ENCODE measurements at regions not wholly inside any gene's neighbourhood (a gene's known extent, or its start where the extent isn't known, plus 50 kb on each side); places are given as distances from the start of the nearest gene placed in this dataset.

DNA sequence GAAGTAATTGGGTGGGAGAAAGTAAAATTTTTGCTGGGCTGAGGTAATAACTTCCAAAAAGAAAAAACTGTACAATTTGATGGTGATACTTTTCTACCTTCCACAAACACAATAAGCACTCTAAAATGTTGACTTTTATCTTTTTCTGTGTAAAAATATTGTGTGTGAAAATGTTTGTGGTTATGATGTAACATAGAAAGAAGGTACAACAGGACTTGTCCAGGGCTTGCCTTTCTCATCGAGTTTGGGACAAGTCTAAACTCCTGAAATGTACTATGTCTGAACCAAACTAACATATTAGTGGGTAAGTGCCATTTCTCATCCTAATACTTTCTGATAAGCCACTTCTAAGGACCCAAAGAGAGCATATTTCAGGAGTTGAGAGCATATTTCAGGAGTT lies 174.2 kb upstream of the PDGFD start:
- DNase-seq (ENCODE audit: low read depth in 2 of 2) = no peak

DNA sequence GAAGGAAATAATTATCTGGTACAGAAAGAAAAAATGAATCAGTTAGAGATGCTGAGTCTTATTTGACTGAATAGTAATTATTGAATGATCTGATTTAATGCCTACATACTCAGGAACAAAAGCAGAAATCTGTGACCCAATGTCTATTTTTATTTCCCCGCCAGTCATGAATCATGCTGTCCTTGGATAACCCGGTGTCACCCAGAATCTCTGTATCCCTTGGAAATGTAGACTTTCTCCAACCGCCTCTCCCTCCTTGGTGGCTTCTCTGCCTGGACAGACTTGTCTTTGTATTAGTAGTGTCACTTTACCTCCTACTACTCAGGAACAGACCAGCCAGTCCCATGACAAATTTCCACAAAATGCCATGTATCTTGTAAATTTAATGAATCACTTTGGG lies 173.3 kb upstream of the PDGFD start:
- DNase-seq (ENCODE audit: low read depth in 2 of 2) = no peak

- no peak for DNase-seq (ENCODE audit: low read depth in 2 of 2)
These were observed 170.0 kb upstream of the PDGFD start for GRCh38 chr11:104333977-104334376.

GRCh38 chr11:104332110-104332509 lies 168.2 kb upstream of the PDGFD start:
- DNase-seq (ENCODE audit: low read depth in 2 of 2) = no peak

DNA sequence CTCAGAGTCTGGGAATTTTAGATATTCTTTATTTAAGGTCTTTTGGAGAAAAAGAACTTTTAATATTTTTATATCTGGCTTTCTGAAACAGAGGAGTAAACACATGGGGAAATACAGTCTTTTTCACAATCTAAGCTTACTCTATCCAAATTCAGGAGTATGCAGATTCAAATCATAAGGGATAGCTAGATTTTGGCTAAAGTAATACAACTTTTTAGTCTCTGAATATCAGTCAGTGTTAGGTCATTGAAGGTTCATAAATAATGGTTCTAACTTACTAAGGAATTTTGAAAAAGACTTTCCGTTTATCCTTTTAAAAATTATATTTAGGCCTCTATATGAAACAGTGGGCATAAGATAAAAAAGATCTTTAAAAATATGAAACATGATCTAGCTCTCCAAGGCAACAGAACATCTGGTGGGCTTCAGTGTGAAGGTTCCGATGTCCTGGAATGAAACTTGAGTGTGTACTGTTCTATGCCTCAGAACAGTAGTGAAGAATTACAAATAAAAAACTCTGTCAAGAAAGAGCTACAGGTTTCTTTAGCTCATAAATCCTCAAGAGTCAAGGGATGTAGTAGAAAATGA lies 165.2 kb upstream of the PDGFD start:
- no peak for DNase-seq (ENCODE audit: low read depth in 2 of 2)

DNA sequence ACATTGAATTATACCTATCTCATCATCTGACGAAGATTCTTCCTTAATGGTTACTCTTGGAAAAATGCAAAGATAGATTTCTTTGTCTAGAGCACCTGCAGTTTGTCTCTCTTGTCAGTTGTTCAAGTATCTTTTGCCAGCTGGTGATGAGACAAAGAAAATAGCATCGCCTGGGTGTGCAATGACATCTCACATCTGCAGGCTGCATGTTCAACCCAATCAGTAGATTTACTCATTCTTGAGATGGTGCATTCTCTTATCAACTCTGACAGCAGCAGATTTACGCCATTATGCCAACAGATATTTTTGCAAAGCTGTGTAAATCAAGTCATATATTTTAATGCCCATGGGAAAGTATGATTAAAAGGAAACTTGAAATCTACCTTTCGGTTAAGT lies 164.6 kb upstream of the PDGFD start:
- DNase-seq (ENCODE audit: low read depth in 2 of 2) = no peak

- no peak for DNase-seq (ENCODE audit: low read depth in 2 of 2)
These were observed 164.0 kb upstream of the PDGFD start for GRCh38 chr11:104327861-104328511.

DNA sequence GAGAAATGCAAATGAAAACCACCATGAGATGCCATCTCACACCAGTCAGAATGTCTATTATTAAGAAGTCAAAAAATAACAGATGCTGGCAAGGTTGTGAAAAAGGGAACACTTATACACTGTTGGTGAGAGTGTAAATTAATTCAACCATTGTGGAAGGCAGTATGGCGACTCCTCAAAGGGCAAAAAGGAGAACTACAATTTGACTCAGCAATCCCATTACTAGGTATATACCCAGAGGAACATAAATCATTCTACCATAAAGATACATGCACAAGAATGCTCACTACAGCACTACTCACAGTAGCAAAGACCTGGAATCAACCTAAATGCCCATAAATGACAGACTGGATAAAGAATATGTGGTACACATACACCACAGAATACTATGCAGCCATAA lies 161.1 kb upstream of the PDGFD start:
- no peak for DNase-seq (ENCODE audit: low read depth in 2 of 2)

DNA sequence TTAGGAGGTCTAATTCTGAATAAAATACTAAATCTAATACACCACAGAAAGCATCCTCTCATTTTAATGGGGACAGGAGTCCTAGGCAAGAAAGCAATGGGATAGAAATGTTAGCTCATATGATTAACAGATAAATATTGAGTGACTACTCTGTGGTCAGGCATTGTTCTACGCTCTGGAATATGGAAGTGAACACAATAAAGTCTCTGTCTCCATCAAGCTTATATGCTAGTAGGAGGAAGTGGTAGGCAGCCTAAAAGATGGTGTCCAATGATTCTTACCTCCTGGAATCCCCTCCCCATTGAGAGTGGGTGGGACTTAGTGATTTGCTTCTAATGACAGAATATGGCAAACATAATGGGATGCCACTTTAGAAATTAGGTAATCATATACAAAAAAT lies 160.3 kb upstream of the PDGFD start:
- no peak for DNase-seq (ENCODE audit: low read depth in 2 of 2)

- DNase-seq (ENCODE audit: low read depth in 2 of 2) = no peak
These were observed 159.9 kb upstream of the PDGFD start for GRCh38 chr11:104323841-104324240.

DNA sequence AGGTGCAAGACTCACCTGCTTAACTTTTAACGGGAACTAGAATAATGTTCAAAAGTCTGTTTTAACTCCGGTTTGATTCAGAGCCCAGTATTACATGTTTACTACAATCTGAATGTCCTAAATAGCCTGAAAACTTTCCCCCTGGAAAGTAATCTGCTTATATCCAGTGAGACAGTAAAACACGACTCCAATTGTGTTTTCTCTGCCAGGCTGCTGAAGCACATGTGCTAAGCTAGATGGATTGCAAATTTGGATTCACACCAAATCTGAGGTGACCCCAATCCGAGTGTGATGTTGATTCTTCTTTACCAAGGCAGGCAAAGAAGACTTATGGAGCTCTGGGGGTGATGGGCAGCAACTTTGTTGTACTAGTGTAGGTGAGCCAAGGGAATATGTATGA lies 158.7 kb upstream of the PDGFD start:
- DNase-seq (ENCODE audit: low read depth in 2 of 2) = no peak

DNA sequence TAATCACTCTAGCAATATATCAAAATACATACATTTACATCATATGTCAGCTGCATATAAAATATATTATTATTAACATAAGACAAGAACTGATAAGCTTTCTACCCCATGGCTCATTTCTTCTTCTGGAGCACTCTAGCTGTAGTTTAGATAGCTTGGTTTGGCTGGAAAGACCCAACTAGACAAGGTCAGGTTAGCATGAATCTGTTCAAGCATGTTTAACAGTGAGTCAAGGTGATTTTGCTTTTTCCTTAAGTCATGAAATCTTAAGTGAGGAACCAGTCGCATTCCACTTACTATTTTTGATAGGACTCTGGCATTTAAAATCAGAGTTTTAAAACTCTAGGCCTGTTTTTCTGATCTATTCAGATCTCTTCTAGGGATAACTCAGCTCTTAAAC lies 157.0 kb upstream of the PDGFD start:
- DNase-seq (ENCODE audit: low read depth in 2 of 2) = no peak

DNA sequence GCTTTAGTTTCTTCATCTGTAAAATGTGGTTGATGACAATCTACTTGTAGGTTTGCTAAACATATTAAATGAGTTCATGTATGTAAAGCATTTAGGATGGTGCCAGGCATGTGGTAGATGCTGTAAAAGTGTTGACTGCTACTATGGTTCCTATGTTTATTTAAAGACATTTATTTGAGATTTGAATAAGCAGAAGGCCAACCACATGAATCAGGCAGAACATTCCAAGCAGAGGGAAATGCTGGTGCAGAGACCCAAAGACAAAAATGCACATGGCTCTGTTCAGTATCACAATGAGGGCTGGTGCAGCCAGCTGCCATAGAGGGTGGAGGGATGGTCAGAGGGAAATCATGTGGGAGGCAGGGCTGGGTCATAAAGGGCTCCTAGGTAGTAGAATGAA lies 156.2 kb upstream of the PDGFD start:
- no peak for DNase-seq (ENCODE audit: low read depth in 2 of 2)

DNA sequence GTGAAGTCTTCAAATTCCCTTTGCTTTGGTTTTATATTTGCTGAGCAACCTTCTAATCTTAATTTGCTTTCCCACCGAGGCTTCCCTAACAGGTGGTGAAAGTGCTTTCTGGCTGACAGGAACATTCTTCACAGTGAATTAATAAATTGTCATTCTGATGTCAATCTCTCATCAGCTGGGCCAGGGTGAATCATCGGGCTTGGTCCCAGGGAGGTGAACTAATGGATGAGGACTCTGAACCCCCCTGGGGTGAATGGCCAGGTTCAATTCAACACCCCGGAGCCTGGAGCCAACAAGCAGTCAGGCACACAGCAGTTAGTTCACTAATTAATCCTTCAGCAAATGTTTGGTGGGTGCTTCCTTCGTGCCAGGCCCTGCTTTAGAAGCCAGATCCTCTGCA lies 155.4 kb upstream of the PDGFD start:
- no peak for DNase-seq (ENCODE audit: low read depth in 2 of 2)

- no peak for DNase-seq (ENCODE audit: low read depth in 2 of 2)
These were observed 143.0 kb upstream of the PDGFD start for GRCh38 chr11:104306862-104307474.

- DNase-seq (ENCODE audit: low read depth in 2 of 2) = no peak
These were observed 137.8 kb upstream of the PDGFD start for GRCh38 chr11:104301776-104302175.

DNA sequence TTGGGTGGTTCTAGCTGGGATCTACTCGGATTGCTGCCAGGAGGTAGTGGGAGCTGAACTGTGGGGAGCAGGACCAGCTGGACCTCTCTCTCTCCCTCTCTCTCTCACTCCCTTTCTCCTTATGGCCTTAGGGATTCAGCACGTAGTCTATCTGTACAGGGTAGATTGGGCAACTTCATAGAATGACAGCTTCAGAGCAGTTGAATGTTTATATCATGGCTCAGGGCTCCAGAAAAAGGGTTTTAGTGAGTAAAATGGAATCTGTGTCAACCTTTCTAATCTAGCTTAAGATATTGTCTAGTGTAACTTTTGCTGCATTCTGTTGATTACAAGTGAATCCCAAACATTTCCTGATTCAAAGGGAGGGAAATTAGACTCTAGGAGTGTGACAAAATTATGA lies 127.7 kb upstream of the PDGFD start:
- no peak for DNase-seq (ENCODE audit: low read depth in 2 of 2)

DNA sequence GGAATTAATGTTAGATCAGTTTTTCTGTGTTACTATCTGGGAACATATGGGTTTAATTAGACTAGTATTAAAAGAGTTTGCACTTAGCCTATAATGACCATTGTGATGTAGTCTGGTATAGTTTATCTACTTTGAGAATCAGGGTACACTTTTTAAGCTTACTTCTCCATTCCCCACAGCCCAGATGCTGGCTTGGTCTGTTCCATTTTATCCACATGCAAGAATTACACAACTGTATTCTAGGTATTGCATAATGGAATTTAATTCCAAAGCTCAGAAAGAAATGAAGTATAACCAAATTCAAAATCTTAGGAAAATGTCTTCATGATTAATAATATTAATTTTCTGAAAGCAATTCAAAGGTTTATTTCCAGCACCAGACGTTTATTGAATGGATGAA lies 122.2 kb upstream of the PDGFD start:
- no peak for DNase-seq (ENCODE audit: low read depth in 2 of 2)

DNA sequence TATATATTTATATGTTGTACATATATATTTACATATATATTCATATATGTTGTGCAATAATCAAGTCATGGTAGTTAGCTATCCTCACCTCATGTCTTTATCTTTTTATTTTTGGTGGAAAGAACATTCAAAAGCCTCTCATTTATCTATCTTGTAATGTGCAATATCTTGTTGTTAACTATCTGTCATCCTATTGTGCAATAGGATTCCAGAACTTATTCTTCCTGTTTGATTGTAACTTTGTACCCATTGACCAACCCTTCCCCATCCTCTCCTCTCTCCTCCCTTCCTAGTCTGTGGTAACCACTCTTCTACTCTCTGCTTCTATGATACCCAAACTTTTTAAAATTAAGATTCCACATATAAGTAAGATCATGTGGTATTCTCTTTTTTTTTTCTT lies 115.6 kb upstream of the PDGFD start:
- no peak for DNase-seq (ENCODE audit: low read depth in 2 of 2)

- no peak for DNase-seq (ENCODE audit: low read depth in 2 of 2)
These were observed 112.0 kb upstream of the PDGFD start for GRCh38 chr11:104275992-104276391.

GRCh38 chr11:104260456-104260855 lies 96.5 kb upstream of the PDGFD start:
- DNase-seq (ENCODE audit: low read depth in 2 of 2) = no peak

DNA sequence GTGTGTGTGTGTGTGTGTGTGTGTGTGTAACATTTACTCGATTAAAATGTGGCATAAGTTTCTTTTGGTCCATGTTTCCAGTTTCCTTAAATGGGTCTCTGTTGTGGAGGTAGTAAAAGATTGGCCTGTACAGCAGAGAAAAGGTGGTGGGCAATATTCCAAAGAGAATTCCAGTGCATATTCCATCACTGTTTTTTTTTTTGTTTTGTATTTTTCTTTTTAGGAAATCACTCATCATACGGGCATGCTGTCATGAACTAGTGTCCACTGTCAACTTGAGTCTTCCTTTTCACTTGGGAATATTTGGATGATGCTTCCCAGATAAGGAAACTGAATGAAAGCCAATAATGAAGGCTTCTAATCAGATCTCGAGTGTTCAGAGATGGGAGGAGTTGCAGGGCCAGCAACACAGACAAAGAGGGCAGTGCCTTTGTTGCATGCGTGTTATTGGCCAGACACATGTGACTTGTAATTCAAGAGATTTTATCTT lies 95.2 kb upstream of the PDGFD start:
- no peak for DNase-seq (ENCODE audit: low read depth in 2 of 2)

DNA sequence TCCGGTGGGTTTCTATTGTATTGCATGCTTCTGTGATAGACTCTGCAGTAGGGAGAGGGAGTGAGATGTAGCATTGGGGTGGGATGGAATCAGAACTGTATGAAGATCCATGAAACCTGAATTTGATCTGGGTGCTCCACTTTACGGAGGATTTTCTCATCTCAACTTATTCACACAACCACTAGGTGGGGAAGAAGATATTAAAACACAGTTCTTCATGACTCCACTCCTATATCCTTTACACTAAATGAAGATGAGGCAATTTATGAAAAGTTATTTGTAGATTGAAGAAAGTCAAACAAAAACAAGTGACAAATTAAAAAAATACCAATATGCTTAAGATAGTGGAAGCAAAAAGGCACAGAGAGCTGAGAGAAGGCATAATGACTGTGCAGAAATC lies 92.6 kb upstream of the PDGFD start:
- no peak for DNase-seq (ENCODE audit: low read depth in 2 of 2)

- DNase-seq (ENCODE audit: low read depth in 2 of 2) = peak in 1 of 2 experiments; percentile 14
These were observed 90.4 kb upstream of the PDGFD start for GRCh38 chr11:104254347-104254746.
